Thoracic aorta (tissue), 2 donors: ENCODE measurements at regions not wholly inside any gene's neighbourhood (a gene's known extent, or its start where the extent isn't known, plus 50 kb on each side); places are given as distances from the start of the nearest gene placed in this dataset.
A peak's percentile ranks its signal among the peaks of the same experiment; 100 is the strongest.

Experiments
- ATAC-seq: fragments of 150-250 bp; one replicate; pipeline ENCODE4 v1.8.0; 2017; ENCODE audit warnings: low read depth; ENCODE audit not compliant: insufficient number of reproducible peaks, low FRiP score
- DNase-seq: peaks from one replicate; pipeline ENCODE4 v3.0.0-alpha.2; 2020; ENCODE audit warnings: low spot score
- H3K27ac ChIP-seq, 2 donors: fragments of 200-600 bp; sonication (generic); 1 replicate in 1 of 2; 2 replicates in 1 of 2; pipeline ENCODE4 v1.5.1; 2016; ENCODE audit warnings: mild to moderate bottlenecking in 2 of 2, moderate library complexity in 2 of 2
- H3K27me3 ChIP-seq: fragments of 200-600 bp; sonication (generic); replicated peaks from 2 replicates; pipeline ENCODE4 v1.6.0; 2016; ENCODE audit warnings: mild to moderate bottlenecking; ENCODE audit not compliant: insufficient read depth
- H3K36me3 ChIP-seq: fragments of 200-600 bp; sonication (generic); one replicate; pipeline ENCODE4 v1.5.1; 2016
- H3K4me1 ChIP-seq, 2 donors: fragments of 200-600 bp; sonication (generic); 1 replicate in 1 of 2; 2 replicates in 1 of 2; pipeline versions ENCODE4 v1.5.1 to v1.6.0; 2016; ENCODE audit warnings: low read depth in 2 of 2, mild to moderate bottlenecking in 1 of 2; ENCODE audit not compliant: control insufficient read depth in 1 of 2
- H3K4me3 ChIP-seq: fragments of 200-600 bp; sonication (generic); 2 replicates; pipeline ENCODE4 v1.5.1; 2016; ENCODE audit warnings: mild to moderate bottlenecking
- H3K9me3 ChIP-seq: fragments of 200-600 bp; sonication (generic); 2 replicates; pipeline ENCODE4 v1.5.1; 2016
- CTCF ChIP-seq: fragments of 200-600 bp; sonication (generic); IDR thresholded peaks from one replicate; pipeline ENCODE4 v1.5.1; 2019; ENCODE audit warnings: antibody characterized with exemption

GRCh38 chr13:79777504-79777903, 296.5 kb downstream of the NDFIP2 start:
- no peak overlapping the region for H3K4me3 ChIP-seq
- no peak for DNase-seq
- H3K9me3 ChIP-seq, result no peaks in the 10 kb centered on the region
- H3K36me3 ChIP-seq, result no peaks in the 10 kb centered on the region
- H3K4me1 ChIP-seq, result no peaks in the 10 kb centered on the region
- H3K27me3 ChIP-seq, result no peaks in the 10 kb centered on the region
- H3K27ac ChIP-seq, result no peak overlapping the region
- no peak for TF ChIP-seq CTCF
- ATAC-seq, result no peak

- no peaks in the 10 kb centered on the region for H3K4me1 ChIP-seq
- no peak overlapping the region for H3K4me3 ChIP-seq
- H3K27me3 ChIP-seq, result no peaks in the 10 kb centered on the region
- H3K27ac ChIP-seq, result no peak overlapping the region
- ATAC-seq, result no peak
- H3K9me3 ChIP-seq, result peaks cover under 1% of the 10 kb centered on the region
- DNase-seq, result no peak
- no peak for TF ChIP-seq CTCF
- H3K36me3 ChIP-seq, result no peaks in the 10 kb centered on the region
These were observed 295.8 kb downstream of the NDFIP2 start for GRCh38 chr13:79776531-79777295.

GRCh38 chr13:79775830-79776229, 294.9 kb downstream of the NDFIP2 start:
- Histone ChIP-seq H3K27me3 (no peaks in the 10 kb centered on the region), H3K27ac (no peak overlapping the region), H3K36me3 (no peaks in the 10 kb centered on the region), H3K9me3 (peaks cover 6% of the 10 kb centered on the region), H3K4me1 (no peaks in the 10 kb centered on the region), H3K4me3 (no peak overlapping the region)
- no peak for ATAC-seq
- TF ChIP-seq CTCF, result peak; percentile 48
- no peak for DNase-seq

GRCh38 chr13:79772811-79773210, 291.9 kb downstream of the NDFIP2 start:
- DNase-seq (no peak), ATAC-seq (no peak)
- Histone ChIP-seq H3K27me3 (no peaks in the 10 kb centered on the region), H3K36me3 (no peaks in the 10 kb centered on the region), H3K27ac (no peak overlapping the region), H3K4me3 (no peak overlapping the region), H3K4me1 (no peaks in the 10 kb centered on the region), H3K9me3 (peaks cover 6% of the 10 kb centered on the region)
- no peak for TF ChIP-seq CTCF

GRCh38 chr13:79771493-79771892, 290.5 kb downstream of the NDFIP2 start:
- no peak for TF ChIP-seq CTCF
- Histone ChIP-seq H3K27me3 (no peaks in the 10 kb centered on the region), H3K9me3 (peaks cover 6% of the 10 kb centered on the region), H3K4me1 (no peaks in the 10 kb centered on the region), H3K4me3 (no peak overlapping the region), H3K27ac (no peak overlapping the region), H3K36me3 (no peaks in the 10 kb centered on the region)
- DNase-seq (no peak), ATAC-seq (no peak)
